ENCODE measurements at regions not wholly inside any gene's neighbourhood (a gene's known extent, or its start where the extent isn't known, plus 50 kb on each side); places are given as distances from the start of the nearest gene placed in this dataset.

GRCh38 chr7:118720632-118721031, 496.1 kb downstream of the ANKRD7 start:
- DNase-seq (ENCODE audit: extremely low read depth, insufficient read length) = no peak
- Histone ChIP-seq H3K36me3 (ENCODE audit: control insufficient read depth, insufficient read depth, low read length) (no peaks in the 10 kb centered on the region), H3K27me3 (replicated peaks; ENCODE audit: control insufficient read depth, insufficient read depth, low read length) (no peaks in the 10 kb centered on the region), H3K4me3 (replicated peaks; ENCODE audit: low read depth, low read length) (no peak overlapping the region)
- no peak for TF ChIP-seq CTCF (IDR thresholded peaks at IDR 0.05; ENCODE audit: insufficient read depth, low read length, poor library complexity, severe bottlenecking)

GRCh38 chr7:118731854-118732253, 507.4 kb downstream of the ANKRD7 start:
- Histone ChIP-seq H3K36me3 (ENCODE audit: control insufficient read depth, insufficient read depth, low read length) (no peaks in the 10 kb centered on the region), H3K27me3 (replicated peaks; ENCODE audit: control insufficient read depth, insufficient read depth, low read length) (no peaks in the 10 kb centered on the region), H3K4me3 (replicated peaks; ENCODE audit: low read depth, low read length) (no peak overlapping the region)
- DNase-seq (ENCODE audit: extremely low read depth, insufficient read length) = no peak
- peak; percentile 15 for TF ChIP-seq CTCF (IDR thresholded peaks at IDR 0.05; ENCODE audit: insufficient read depth, low read length, poor library complexity, severe bottlenecking)

GRCh38 chr7:118734541-118734940, 510.0 kb downstream of the ANKRD7 start:
- TF ChIP-seq CTCF (IDR thresholded peaks at IDR 0.05; ENCODE audit: insufficient read depth, low read length, poor library complexity, severe bottlenecking) = no peak
- no peak for DNase-seq (ENCODE audit: extremely low read depth, insufficient read length)
- H3K4me3 ChIP-seq (replicated peaks; ENCODE audit: low read depth, low read length) = no peak overlapping the region
- no peaks in the 10 kb centered on the region for H3K27me3 ChIP-seq (replicated peaks; ENCODE audit: control insufficient read depth, insufficient read depth, low read length)
- no peaks in the 10 kb centered on the region for H3K36me3 ChIP-seq (ENCODE audit: control insufficient read depth, insufficient read depth, low read length)

GRCh38 chr7:118735441-118735840, 510.9 kb downstream of the ANKRD7 start:
- Histone ChIP-seq H3K27me3 (replicated peaks; ENCODE audit: control insufficient read depth, insufficient read depth, low read length) (no peaks in the 10 kb centered on the region), H3K36me3 (ENCODE audit: control insufficient read depth, insufficient read depth, low read length) (no peaks in the 10 kb centered on the region), H3K4me3 (replicated peaks; ENCODE audit: low read depth, low read length) (no peak overlapping the region)
- no peak for DNase-seq (ENCODE audit: extremely low read depth, insufficient read length)
- no peak for TF ChIP-seq CTCF (IDR thresholded peaks at IDR 0.05; ENCODE audit: insufficient read depth, low read length, poor library complexity, severe bottlenecking)

GRCh38 chr7:118737935-118738334, 513.4 kb downstream of the ANKRD7 start:
- H3K27me3 ChIP-seq (replicated peaks; ENCODE audit: control insufficient read depth, insufficient read depth, low read length) = no peaks in the 10 kb centered on the region
- no peak for TF ChIP-seq CTCF (IDR thresholded peaks at IDR 0.05; ENCODE audit: insufficient read depth, low read length, poor library complexity, severe bottlenecking)
- no peak overlapping the region for H3K4me3 ChIP-seq (replicated peaks; ENCODE audit: low read depth, low read length)
- DNase-seq (ENCODE audit: extremely low read depth, insufficient read length) = no peak
- no peaks in the 10 kb centered on the region for H3K36me3 ChIP-seq (ENCODE audit: control insufficient read depth, insufficient read depth, low read length)

- TF ChIP-seq CTCF (IDR thresholded peaks at IDR 0.05; ENCODE audit: insufficient read depth, low read length, poor library complexity, severe bottlenecking) = no peak
- Histone ChIP-seq H3K4me3 (replicated peaks; ENCODE audit: low read depth, low read length) (no peak overlapping the region), H3K36me3 (ENCODE audit: control insufficient read depth, insufficient read depth, low read length) (no peaks in the 10 kb centered on the region), H3K27me3 (replicated peaks; ENCODE audit: control insufficient read depth, insufficient read depth, low read length) (no peaks in the 10 kb centered on the region)
- DNase-seq (ENCODE audit: extremely low read depth, insufficient read length) = no peak
These were observed 521.4 kb downstream of the ANKRD7 start for GRCh38 chr7:118745927-118746326.
